ENCODE measurements at regions not wholly inside any gene's neighbourhood (a gene's known extent, or its start where the extent isn't known, plus 50 kb on each side); places are given as distances from the start of the nearest gene placed in this dataset.
A peak's percentile ranks its signal among the peaks of the same experiment; 100 is the strongest.
"Not testable (repeated sequence)": the region's sequence is repeated elsewhere in the genome, so short reads cannot be mapped to it uniquely, and the experiment has no call there.

DNA sequence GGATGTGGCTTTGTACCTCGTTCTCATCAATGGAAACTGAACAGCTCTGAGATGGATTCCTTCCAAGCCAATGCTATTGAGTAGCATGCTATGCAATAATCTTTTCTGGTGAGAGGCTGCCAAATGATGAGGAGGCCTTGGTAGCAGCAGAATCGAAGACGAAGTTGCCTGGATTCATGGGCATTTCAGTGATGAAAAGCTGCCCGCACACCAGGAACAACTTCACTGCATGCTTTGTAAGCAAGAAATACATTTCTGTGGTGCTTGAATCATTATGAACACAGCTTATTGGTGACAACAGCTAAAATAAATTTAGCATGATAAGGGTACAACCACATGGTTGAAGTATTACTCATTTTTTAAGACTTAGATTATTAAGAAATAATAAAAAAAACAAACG, 246.8 kb upstream of the ROBO1 start:
- no peak for DNase-seq

DNA sequence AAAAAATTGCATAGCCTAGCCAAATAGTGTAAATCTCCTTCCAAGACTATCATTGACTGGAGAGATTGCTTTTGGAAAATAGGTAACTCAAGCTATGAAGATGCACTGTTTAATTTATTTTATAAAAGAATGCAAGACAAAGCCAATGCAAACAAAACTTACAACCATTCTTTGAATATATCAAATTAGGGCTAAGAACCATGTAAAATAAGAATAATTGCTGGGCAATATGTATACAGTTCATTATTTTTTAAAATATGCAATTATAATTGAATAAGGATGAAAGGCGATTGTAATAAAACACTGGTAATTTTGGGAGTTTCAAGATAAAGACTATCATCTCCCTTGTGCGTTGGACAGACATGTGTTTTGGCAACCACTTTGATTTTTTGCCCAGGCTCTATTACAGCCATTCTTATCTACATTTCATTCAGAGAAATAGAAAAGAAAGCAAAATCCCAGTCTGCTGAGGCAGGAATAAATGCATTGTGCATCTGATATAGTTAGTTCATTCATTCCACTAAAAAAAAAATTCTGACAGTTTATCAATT, 242.3 kb upstream of the ROBO1 start:
- DNase-seq, result no peak

DNA sequence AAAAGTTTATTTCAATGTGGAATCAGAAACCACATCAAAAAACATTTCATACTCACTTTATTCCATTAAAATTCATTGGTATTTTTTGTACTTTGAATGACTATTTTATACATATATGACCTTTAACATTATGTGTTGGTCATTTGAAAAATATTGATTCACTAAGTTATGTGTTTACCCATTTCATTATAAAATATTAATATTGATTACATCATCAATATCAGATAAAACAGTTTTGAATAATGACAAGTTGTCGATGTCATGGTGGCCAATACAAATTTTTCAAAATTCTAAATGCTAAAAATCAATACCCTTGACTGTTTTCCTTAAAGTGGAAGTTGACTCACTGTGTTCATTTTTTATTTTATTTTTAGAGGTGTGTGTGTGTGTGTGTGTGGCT, 239.7 kb upstream of the ROBO1 start:
- no peak for DNase-seq

DNA sequence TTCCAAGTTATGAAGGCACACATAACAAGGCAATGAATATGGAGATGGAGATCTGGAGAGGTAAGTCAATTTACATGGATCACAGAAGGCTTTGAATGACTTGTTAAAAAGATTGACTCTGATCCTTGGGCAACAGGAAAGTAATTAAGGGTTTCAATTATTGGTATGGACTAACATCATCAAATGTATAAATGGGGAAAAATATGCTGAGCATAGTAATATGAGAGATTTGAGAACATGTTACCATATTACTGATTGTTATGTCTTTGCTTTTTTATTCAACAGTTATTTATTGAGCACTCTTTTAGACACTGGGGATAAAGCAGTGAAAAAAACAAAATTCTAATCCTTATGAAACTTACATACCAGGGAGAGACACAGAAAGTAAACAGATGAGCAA, 238.5 kb upstream of the ROBO1 start:
- no peak for DNase-seq

DNA sequence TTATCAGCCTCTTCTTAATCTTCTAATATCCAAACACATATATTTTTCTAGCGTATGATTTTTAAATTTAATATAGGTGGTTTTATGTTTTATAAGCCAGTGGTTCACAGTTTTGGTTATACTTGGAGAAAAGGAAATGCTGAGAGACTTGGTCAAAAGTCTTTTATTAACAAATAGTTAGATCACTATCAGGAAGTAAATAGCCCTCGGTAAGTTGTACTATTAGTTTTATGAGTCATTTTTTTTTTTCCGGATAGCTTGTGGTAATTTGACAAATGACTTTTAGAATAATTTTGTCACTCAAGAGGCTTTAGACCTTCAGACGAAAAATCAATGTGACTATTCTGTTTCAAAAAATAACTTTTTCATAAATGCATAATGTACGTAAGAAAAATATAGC, 232.2 kb upstream of the ROBO1 start:
- no peak for DNase-seq

DNA sequence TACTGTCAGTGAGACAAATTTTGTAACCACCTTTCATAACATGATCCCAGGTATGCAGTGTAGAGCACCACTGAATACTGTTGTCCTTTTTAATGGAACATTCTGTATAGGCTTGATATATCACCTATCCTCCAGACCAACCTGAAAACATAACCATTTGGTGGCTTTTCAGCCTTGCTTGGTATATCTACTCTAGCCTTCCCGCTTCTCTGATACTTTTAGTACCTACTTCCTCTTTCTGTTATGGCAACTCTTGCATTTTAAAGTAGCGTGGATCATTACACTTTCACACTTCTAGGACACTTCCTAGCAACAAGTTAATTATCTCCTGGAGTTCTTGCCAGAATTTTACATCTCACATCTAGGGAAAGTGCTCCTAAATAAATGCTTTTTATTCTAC, 226.6 kb upstream of the ROBO1 start:
- peak; percentile 21 for DNase-seq

DNA sequence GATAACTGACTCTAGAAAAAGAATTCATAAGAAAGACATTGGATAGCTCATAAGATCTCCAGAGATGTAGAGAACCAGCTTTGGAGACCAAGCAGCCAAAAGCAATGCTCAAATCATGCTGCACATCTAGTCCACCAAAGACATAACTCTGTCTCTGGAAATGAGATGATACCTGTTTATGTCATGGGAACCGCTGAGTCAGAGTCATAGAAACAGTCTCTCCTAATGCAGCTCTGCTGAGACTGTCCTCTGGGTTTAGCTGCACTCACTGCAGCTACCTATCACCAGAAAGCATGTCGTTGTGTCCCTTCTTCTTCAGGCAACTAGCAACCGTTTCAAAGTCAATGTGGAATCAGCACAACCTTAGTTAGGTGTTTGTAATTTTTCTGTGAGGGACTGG, 218.5 kb upstream of the ROBO1 start:
- DNase-seq, result no peak

DNA sequence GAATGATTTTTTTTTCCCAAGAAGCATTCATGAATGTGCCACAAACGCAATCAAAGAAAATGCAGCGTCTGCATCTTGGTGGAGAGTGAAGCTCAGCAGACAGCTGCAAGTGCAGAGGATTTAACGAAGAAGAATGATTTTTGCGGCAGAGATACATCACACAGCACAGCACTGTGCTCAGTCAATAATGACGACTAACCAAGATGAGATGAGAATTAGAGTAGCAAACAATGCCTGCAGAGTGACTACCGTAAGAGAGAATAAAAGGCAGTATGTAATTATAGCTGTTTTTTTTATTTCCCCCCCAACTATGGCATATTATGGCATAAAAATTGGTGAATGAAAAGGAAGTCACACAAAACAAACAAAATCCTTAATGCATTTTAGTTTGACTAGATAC, 218.0 kb upstream of the ROBO1 start:
- DNase-seq, result no peak

DNA sequence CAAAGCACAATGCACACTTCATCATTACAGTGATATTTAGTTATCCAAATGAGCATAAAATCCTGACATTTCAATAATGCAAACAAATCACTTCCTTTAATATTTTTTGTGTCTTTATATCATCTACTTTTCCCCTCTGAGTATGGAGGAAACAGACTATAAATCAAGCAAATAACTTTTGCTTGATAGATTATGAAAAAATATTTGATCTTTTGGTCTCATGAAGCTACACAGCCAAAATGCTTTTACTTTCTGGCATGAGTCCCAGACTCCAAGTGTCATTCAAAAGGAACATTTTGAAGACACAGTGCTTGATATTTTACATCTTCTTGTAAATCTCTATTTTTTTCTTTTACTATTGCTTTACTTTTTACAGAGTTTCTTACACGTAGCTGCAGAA, 215.3 kb upstream of the ROBO1 start:
- DNase-seq, result no peak

DNA sequence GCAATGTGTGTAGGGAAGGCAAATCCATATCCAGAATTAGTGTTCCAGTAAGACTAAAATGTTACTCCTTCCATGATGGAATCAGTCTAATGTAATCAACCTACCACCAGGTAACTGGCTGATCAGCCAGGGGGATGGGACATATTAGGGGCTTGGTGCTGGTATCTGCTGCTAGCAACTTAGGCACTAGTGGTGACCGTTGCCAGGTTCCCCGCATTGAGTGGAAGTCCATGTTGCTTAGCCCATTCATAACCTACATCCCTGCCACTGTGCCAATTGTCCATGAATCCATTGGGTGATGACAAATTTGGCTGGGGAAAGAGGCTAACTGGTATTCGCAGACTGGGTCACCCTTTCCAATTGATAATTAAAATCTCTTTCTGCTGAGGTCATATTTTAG, 212.2 kb upstream of the ROBO1 start:
- DNase-seq, result no peak

DNA sequence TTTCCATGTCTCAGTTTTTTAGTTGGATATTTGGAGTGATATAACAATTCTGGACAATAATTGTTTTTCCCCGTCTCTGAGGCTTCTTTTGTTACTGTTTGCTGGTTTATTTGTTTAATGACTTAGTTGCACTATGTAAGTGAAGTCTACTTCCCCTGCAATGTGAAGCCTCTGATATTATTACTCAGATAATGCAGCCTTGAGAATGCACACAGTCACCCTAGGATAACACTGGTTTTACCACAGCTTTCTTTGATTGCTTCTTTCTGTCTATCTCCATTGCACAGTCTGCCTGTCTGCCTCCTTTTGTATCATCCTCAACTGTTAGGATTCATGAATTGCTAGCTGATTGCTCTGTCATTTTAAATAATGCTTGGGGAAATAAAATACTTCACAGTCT, 208.7 kb upstream of the ROBO1 start:
- DNase-seq, result no peak

DNA sequence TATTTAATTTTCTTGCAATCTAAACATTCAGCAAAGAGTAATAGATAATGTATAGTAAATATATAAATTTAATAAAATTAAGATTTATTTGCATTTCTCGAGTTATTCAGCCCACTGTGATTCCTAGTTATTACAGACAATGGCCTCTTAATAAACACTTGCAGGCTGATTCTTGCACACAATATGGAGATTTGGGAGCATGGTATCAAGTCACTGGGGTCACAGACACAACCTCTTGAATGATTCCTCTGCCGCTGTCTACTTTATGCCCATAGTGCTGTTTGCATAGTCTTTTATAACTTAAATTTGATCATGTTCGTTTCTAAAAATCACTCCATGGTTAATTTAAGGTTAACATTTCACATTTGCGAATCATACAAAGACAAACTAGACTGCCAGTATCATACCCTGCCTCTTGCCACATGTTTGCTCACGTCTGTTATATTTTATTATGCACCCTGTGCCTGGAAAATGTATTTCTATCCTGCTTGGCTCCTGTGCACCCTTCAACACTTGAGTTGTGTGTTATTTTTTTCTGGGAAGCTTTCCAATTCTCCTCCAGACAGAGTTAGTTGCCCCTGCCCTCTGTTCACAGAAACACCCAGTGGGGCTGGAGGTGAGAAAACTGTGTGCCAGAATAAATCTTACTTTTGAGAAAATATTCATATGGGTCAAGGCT, 206.3 kb upstream of the ROBO1 start:
- DNase-seq, result no peak

DNA sequence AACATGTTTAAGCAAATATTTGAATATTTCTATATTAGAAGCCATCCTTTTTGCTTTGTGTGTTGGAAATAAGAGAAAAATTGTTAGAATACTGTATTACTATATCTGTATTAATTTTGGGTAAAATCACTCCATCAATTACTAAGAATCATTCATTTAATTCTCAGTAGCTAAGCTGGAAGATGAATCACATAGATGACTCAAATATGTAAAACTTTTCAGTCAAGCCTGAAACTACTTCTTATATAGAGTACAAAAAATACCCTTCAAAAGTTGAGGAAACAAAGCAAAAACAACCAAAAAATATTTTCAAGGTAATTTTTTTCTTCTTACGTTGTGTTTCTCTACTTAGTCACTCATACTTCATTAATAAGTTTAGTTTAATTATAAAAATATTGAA, 205.7 kb upstream of the ROBO1 start:
- no peak for DNase-seq

DNA sequence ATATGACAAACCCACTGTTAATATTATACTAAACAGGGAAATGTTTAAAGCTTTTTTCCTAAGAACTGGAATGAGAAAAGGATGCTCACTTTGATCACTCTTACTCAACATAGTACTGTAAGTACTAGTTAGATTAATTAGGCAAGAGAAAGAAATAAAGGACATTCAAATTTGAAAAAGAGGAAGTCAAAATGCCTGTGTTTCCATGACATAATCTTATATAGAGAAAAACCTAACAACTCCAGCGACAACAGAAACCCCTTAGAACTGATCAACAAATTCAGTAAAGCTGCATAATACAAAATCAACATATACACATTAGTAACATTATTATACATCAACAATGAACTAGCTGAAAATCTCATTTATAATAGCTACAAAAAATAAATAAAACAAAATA, 200.6 kb upstream of the ROBO1 start:
- no peak for DNase-seq

DNA sequence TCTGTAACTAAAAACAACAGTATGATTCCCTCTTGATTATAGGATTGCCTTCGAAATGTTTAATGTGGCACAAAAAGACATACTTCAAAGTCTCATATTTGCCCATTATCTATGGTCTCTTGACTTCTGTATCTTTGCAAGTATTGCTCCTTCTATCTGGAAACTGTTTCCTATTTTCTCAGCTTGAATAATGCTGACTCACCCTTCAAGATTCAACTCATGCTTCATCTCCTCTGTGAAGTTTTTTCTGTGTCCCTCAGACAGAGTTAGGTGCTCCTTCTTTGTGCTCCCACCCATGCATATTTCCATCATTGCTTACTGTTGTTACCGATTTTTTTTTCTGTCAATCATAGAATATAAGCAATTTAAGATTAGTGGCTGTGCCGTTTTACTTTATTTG, 192.8 kb upstream of the ROBO1 start:
- no peak for DNase-seq

DNA sequence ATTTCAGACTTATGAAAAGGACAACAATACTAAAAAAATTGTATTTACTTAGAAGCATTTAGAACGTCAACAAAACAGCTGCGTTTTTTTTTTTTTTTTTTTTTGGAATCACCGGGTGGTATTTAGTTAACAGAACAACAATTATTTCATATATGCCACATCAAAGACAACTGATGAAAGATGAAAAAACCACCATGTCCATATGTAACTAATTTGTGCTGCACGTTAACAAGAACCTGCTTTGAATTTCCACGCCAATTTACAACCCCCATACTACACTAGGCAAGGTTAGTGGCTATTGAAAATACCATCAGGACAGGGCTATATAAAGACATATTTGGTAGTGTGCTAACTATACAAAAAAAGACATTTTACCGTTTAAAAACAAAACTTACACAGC, 189.3 kb upstream of the ROBO1 start:
- DNase-seq, result no peak

DNA sequence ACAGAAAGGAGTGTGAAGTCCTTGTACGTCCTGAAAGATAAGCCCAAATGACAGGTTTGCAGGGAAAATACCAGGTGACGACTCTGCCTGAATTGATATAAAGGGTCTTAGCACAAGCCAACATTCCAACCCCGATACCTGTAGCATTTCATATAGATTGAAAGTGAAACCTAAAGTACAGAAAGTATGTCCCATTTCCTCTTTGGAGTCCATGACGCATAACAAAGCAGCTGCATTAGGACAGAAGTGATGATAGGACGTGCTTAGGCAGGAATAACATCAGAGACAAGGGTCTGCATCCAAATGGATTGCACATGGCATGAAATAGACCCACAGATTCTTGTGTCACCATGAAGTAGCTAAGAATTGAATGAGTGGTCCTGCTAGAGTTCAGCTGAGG, 187.0 kb upstream of the ROBO1 start:
- DNase-seq, result peak; percentile 26

DNA sequence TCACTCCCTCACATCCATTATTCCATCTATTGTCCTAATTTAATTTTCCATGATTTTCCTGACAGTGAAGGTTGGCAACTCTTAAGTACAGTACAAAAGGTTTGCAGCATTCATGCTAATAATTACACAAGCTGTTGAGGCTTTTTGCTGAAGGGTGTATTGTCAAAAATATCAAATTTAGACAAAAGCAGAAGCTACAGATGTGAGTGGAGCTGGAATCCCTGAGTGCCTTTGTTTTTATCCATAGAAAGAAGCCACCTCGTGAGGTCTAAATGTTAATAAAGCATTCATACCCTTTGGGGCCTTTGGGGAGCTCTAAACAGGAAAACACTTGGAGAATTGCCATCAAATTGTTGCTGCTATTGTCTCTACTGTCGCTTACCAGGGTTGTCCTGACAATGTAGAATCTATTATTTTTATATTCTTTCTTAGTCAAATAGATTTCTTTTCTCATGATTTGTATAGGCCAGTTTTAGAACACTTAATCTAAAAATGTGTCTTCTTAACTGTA, 185.8 kb upstream of the ROBO1 start:
- no peak for DNase-seq

DNA sequence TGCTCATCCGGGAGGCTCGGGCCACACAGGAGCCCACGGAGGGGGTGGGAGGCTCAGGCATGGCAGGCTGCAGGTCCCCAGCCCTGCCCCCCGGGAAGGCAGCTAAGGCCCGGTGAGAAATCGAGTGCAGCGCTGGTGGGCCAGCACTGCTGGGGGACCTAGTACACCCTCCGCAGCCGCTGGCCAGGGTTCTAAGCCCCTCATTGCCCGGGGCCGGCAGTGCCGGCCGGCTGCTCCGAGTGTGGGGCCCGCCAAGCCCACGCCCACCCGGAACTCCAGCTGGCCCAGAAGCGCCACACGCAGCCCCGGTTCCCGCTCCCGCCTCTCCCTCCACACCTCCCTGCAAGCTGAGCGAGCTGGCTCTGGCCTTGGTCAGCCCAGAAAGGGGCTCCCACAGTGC, 183.6 kb upstream of the ROBO1 start:
- not testable (repeated sequence) for DNase-seq

DNA sequence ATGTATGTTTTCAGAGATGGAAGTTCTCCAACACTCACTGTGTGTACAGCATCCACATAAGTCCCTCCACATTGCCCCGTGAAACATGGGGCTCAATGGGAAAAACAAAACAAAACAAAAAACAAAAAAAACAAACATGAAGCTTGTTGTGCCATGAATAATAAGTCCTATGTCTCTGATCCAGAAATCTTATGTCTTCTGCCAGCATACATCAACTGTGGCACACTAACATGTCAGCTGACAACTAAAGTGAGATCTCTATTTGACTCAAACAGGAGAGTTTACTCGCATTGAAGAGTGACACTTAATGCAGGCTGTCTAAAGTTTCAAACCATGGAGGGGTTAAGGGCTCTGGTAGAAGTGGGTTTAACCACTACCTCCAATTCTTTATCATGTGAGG, 180.2 kb upstream of the ROBO1 start:
- DNase-seq, result no peak

DNA sequence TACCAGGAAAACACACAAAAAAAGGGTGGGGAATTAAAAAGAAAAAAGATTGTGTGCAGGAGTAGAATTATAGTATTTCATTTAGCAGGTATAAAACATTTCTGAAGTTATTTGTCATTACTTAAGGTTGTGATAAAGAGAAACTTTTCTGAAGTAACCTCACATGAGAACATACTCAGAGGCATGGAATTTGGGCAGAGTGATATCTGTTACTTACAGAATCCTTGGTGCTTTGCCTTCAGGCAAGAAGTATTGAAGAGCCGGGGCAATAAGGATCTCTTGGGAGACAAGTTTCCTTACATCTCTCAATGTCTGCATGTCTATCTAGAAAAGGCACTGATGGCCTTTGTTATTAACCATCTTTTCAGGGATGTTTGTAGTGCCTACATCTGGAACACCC, 179.7 kb upstream of the ROBO1 start:
- no peak for DNase-seq

DNA sequence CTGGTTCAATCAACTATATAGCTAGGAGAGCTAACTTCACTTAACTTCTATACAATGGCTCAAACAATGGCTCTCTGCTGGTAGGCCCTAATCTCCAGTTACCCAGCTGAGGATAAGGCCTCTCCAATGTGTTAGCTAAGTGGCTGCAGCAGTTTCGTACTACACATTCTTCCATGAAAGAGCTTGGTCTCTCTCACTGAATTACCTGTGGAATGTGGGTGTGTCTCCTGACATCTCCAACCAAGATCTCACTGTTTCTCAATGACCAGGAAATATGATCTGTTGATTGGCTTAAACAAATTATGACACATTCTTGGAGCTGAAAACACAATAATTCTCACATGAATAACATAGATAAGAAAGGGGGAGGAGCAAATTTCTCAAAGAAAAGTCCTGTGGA, 169.8 kb upstream of the ROBO1 start:
- no peak for DNase-seq

DNA sequence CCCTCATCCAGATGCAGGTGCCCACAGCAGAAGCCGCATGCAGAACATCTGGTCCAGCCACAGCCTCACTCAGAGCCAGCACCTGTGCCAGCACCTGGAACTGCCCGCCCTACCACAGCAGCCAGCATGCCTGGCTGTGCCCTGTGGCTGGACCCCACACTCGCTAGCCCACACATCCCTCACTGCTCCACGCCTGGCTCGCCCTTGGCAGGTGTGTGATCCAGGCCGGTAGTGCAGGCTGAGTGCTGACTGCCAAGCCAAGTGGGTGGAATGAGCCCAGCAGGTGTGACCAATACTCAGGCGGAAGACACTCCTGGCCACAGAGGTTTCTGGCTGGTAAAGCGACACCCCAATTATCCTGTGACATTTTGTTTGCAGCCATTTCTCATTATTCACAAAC, 162.4 kb upstream of the ROBO1 start:
- DNase-seq, result peak; percentile 72

DNA sequence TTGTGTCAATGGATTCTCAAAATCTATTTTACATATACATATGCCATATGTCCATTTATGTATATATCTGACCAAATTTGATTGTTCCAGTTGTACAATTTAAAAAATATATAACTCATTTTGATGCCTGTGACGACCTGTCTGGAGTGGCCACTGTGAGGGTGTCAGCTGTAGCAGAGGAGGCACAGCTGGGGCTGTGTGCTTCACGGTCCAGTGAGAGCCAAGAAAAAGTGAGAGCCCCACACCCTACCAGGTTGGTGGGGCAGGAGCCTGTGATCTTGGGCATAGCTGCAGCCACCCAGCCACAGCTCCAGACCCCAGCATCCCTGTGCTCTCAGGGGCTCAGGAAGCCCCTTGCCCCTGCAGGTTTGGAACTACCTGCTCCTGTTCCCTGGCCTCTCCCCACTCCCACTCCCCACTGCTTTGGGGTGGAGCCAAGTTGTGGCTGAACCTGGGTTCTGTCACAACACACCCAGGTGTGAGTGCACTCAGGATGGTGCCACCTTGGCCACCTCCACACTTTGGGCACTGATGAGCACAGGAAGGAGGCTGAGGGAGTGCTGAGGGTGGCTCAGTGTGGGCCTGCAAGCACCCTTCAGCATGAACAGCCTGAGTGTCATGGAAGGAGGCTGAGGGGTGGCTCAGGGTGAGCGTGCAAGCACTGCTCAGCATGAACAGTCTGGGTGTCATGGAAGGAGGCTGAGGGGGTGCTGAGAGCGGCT, 161.1 kb upstream of the ROBO1 start:
- no peak for DNase-seq

DNA sequence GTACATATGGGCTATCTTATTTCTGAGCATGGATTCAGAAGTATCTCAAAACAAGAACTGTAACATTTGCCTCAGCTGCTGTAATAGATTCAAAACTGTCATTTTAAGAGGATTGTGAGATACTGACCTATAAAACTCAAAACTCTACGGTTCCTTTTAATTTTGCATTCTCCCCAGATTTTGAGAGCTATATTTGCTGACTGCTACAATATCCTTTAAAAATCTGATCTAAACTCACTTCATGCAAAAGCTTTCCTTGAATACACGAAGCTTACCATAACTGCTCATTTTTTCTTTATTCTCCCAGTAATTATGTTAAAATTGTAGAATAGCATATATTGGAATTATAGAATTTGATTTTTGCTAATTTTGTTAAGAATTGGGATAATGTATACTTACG, 158.7 kb upstream of the ROBO1 start:
- no peak for DNase-seq

Measured in RPMI8226 (cell line).